Stomach smooth muscle (tissue), 2 donors: ENCODE measurements at regions not wholly inside any gene's neighbourhood (a gene's known extent, or its start where the extent isn't known, plus 50 kb on each side); places are given as distances from the start of the nearest gene placed in this dataset.

ENCODE experiments used
- H3K27ac ChIP-seq: one replicate; pipeline ENCODE4 v1.7.0; 2013; ENCODE audit warnings: mild to moderate bottlenecking, low read length, inconsistent platforms
- H3K27me3 ChIP-seq, 2 donors: one replicate each; pipeline ENCODE4 v1.7.0; 2013; ENCODE audit warnings: low read length in 2 of 2; ENCODE audit not compliant: insufficient read depth in 2 of 2, control insufficient read depth in 1 of 2
- H3K36me3 ChIP-seq, 2 donors: one replicate each; pipeline ENCODE4 v1.7.0; 2013; ENCODE audit warnings: low read length in 2 of 2; ENCODE audit not compliant: control insufficient read depth in 2 of 2, insufficient read depth in 2 of 2
- H3K4me1 ChIP-seq: one replicate; pipeline ENCODE4 v1.7.0; 2013; ENCODE audit warnings: low read length; ENCODE audit not compliant: control insufficient read depth, insufficient read depth
- H3K4me3 ChIP-seq, 2 donors: one replicate each; pipeline ENCODE4 v1.7.0; 2013; ENCODE audit warnings: low read length in 2 of 2
- H3K9ac ChIP-seq, 2 donors: one replicate each; pipeline ENCODE4 v1.7.0; 2013; ENCODE audit warnings: low read length in 2 of 2, mild to moderate bottlenecking in 1 of 2
- H3K9me3 ChIP-seq, 2 donors: one replicate each; pipeline ENCODE4 v1.7.0; 2013; ENCODE audit warnings: low read length in 2 of 2; ENCODE audit not compliant: control insufficient read depth in 2 of 2
- donor health status: healthy.
- donor health status: Pancreatic carcinoma.

DNA sequence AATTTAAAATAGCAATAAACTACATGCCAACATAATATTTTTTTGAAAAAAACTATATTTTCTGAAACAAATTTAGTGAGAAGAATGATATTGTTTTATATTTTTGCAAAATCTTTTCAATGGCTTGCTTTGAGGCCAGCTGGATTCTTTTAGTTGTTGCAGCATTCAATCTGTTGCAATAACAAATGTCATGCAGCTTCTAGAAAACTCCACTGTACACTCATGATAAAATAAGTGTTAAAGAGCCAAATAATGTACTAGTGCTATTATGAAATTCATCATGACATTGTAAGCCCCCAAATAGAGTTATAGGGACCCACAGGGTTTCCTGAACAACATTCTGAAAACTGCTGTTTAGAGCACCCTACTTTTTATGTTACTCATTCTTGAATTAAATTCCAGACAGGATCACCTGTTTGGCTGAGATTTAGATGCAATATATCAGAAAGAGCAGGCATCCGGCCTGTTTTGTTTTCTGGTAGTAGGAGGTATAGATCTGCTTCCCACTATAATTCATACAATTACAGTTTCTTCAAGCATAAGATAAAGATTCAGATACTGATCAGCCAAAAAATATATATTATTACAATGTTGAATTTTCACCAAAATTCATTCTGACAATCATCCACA, 703.0 kb upstream of the ZNF385D start:
- Histone ChIP-seq H3K4me1 (no peaks in the 10 kb centered on the region), H3K4me3 (no peak overlapping the region), H3K36me3 (no peaks in the 10 kb centered on the region), H3K9ac (no peak overlapping the region), H3K27me3 (no peaks in the 10 kb centered on the region), H3K27ac (no peak overlapping the region), H3K9me3 (no peaks in the 10 kb centered on the region)

DNA sequence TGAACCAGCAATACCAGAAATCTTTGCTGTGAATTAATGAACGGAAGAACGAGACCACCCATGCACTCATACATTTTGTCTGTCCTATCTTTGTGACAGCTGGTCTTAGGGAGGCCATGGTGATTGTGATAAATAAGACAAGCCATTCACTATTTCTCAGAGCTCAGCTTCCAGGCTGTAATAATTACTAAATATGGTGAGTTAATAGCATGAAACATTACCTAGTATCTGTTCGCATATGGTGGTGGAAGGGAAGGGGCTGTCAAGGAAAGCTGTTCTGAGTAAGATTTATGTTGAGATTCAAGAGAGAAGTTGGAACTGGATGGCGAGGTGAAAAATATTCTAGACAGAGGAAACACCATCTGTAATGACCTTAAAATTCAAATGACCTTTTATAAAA, 719.0 kb upstream of the ZNF385D start:
- Histone ChIP-seq H3K27me3 (no peaks in the 10 kb centered on the region), H3K4me1 (no peaks in the 10 kb centered on the region), H3K27ac (no peak overlapping the region), H3K4me3 (no peak overlapping the region), H3K9me3 (no peaks in the 10 kb centered on the region), H3K9ac (no peak overlapping the region), H3K36me3 (no peaks in the 10 kb centered on the region)

DNA sequence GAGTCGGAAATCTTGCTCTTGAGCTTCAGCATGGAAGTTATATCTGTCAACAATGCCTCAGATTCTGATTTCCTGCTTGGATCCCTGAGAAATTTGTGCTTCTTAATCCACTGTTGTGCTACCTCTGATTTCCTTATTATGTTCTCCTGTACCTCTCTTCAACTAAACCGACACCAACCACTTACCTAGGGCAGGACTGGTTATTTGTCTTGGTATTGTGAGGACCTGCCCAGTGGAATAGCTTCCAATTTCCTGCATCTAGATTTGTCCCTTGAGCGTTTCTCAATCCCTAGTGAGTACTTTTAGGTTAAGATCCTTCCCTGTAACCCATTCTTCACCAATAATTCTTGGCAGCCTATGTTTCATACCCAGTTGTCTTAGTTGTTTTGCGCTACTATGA, 720.5 kb upstream of the ZNF385D start:
- no peaks in the 10 kb centered on the region for H3K27me3 ChIP-seq
- H3K4me1 ChIP-seq, result no peaks in the 10 kb centered on the region
- H3K4me3 ChIP-seq, result no peak overlapping the region
- no peak overlapping the region for H3K9ac ChIP-seq
- no peaks in the 10 kb centered on the region for H3K9me3 ChIP-seq
- no peak overlapping the region for H3K27ac ChIP-seq
- no peaks in the 10 kb centered on the region for H3K36me3 ChIP-seq

DNA sequence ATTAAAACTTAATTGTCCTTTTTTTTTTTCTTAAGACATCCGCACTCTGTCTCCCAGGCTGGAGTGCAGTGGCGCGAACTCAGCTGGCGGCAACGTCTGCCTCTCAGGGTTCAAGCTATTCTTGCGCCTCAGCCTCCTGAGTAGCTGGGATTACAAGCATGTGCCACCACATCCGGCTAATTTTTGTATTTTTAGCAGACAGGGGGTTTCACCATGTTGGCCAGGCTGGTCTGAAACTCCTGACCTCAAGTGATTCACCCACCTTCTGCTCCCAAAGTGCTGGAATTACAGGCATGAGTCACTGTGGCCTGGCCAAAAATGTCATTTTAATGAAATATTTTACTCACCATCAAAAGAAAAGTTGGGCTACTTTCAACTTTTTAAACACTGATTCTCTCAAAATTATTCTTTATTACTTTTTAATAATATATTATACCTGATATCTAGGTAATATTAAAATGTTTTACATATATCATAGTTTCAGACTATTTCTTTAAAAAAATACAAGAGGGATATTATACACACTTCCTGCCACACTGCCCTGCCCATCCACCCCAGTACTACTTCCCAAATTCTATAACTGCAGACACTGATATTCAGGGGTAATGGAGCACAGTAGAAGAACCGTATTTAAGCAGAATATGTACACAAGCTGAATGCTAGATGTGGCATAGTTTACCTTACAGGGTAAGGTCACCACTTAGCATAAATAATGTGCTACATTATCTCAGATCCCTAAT, 723.9 kb upstream of the ZNF385D start:
- H3K9ac ChIP-seq, result no peak overlapping the region
- H3K36me3 ChIP-seq, result no peaks in the 10 kb centered on the region
- H3K4me1 ChIP-seq, result no peaks in the 10 kb centered on the region
- no peaks in the 10 kb centered on the region for H3K9me3 ChIP-seq
- H3K27ac ChIP-seq, result no peak overlapping the region
- H3K4me3 ChIP-seq, result no peak overlapping the region
- H3K27me3 ChIP-seq, result no peaks in the 10 kb centered on the region

DNA sequence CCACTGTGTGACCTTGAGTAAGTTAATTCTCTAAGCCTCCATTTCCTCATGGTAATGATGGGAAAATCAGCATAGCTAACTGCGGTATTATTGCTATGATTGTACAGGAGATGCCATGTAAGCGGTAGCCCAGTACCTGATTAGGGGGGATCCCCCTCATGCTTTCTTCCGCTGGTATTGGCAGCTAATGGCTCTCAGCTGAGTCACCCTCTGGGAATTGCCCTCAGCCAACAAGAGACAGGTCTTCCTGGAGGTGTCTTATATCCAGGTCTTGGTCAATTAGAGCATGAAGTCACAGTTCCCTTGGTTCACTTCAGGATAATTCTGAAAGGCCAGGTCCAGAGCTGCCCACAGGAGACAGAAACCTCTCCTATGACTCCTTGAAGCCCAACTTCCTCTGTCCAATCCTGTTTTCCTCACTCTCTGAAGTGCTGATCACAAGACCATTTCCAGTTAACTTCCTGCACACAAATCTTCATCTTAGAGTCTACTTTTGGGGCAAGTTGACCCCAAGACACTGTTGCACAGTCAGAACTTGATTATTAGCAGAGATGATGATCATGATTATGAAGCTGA, 724.7 kb upstream of the ZNF385D start:
- H3K4me3 ChIP-seq, result no peak overlapping the region
- H3K27ac ChIP-seq, result no peak overlapping the region
- no peak overlapping the region for H3K9ac ChIP-seq
- no peaks in the 10 kb centered on the region for H3K27me3 ChIP-seq
- H3K4me1 ChIP-seq, result no peaks in the 10 kb centered on the region
- no peaks in the 10 kb centered on the region for H3K9me3 ChIP-seq
- H3K36me3 ChIP-seq, result no peaks in the 10 kb centered on the region

DNA sequence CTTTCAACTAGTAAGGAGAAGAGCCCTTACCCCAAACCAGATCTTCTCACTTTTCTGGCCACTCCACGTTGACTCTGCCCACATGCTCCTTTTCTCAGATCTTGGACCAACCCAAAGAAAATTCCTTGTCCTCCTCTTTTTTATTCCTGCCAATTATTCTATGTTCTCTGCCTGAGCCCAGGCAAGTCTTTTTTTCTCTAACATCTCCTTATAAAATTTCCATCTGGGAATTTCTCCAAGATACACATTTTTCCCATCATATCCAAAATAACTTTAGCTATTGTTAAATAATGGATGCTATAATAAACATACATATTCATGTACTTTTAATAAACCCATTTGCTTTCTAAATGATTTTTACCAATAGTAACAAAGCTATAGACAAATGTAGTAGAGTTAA, 726.0 kb upstream of the ZNF385D start:
- Histone ChIP-seq H3K9me3 (no peaks in the 10 kb centered on the region), H3K4me1 (no peaks in the 10 kb centered on the region), H3K4me3 (no peak overlapping the region), H3K9ac (no peak overlapping the region), H3K27ac (no peak overlapping the region), H3K36me3 (no peaks in the 10 kb centered on the region), H3K27me3 (no peaks in the 10 kb centered on the region)

DNA sequence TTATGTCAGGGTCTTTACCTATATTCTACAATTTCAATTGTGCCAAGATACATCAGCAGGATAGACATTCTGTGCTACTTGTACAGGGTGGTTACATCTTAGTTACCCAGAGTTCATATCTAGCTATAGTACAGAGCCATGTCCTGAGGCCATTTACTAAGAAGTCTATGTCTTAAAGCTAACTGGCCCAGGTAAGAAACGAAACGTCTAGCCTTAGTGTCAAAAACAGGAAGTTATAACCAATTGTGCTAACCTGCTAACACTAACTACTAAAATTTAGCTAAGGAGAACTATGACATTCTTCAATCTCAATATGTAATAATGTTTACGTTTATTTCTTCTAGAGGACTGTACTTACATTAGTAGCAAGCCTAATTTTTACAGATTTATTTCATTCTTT, 717.2 kb upstream of the UBE2E2 start:
- no peaks in the 10 kb centered on the region for H3K9me3 ChIP-seq

DNA sequence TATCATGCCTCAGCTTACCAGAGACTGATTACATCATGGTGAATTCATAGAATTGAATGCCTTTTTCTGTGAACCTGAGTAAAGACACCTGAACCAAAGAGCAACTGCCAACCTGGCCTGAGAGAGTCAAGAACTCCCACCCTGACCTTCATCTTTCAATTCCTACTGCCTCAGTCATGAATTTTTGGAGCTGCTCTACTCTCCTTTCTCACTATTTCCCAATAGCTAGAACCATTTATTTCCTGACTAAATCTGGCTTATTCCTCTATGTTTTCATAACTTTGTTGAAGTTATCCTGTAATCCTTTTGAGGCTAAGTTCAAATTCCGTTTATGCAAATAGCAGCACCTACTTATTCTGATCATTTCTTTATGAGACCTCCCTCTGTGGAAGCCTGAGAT, 712.4 kb upstream of the UBE2E2 start:
- H3K4me3 ChIP-seq, result no peak overlapping the region
- H3K36me3 ChIP-seq, result no peaks in the 10 kb centered on the region
- H3K9ac ChIP-seq, result no peak overlapping the region
- H3K27me3 ChIP-seq, result no peaks in the 10 kb centered on the region
- H3K4me1 ChIP-seq, result no peaks in the 10 kb centered on the region
- no peak overlapping the region for H3K27ac ChIP-seq
- no peaks in the 10 kb centered on the region for H3K9me3 ChIP-seq

More for the DNA sequence above, 717.2 kb upstream of the UBE2E2 start:
- Histone ChIP-seq H3K27ac (no peak overlapping the region), H3K36me3 (no peaks in the 10 kb centered on the region), H3K9ac (no peak overlapping the region), H3K4me1 (no peaks in the 10 kb centered on the region), H3K4me3 (no peak overlapping the region), H3K27me3 (no peaks in the 10 kb centered on the region)

DNA sequence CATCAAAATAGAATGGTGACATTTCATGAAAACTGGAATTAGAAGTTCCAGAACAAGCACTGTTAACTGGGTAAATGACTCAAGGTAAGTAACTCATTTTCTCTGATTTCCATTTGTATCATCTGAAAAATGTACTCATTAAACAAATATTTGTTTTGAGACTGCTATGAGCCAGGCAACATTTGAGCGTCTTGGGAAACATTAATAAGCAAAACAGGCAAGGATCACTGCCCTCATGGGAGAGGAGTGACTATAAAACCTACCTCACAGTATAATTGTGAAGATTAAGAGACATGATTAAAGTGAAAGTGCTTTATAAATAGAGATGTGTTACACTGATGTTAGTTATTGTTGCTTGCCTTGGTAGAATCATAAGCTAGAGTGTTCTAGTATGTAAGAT, 711.8 kb upstream of the UBE2E2 start:
- Histone ChIP-seq H3K9me3 (no peaks in the 10 kb centered on the region), H3K27ac (no peak overlapping the region), H3K9ac (no peak overlapping the region), H3K36me3 (no peaks in the 10 kb centered on the region), H3K4me3 (no peak overlapping the region), H3K27me3 (no peaks in the 10 kb centered on the region), H3K4me1 (no peaks in the 10 kb centered on the region)

DNA sequence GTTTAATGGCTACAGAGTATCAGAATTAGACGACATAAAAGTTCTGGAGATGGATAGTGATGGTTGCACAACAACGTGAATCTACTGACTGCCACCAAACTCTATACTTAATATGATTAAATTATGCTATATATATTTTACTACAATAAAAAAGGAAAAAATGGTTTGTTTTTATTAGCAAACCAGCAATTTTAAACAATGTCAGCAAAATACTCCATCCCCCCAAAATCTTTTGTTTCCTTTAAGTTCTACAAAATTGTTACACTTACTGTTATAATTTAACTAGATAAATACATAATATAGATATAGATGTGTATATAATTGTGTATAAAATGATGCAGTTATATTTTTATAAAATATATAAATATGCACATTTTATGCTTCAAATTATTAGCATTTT, 710.8 kb upstream of the UBE2E2 start:
- no peaks in the 10 kb centered on the region for H3K36me3 ChIP-seq
- H3K9ac ChIP-seq, result no peak overlapping the region
- no peak overlapping the region for H3K4me3 ChIP-seq
- no peaks in the 10 kb centered on the region for H3K9me3 ChIP-seq
- no peaks in the 10 kb centered on the region for H3K4me1 ChIP-seq
- H3K27me3 ChIP-seq, result no peaks in the 10 kb centered on the region
- no peak overlapping the region for H3K27ac ChIP-seq

DNA sequence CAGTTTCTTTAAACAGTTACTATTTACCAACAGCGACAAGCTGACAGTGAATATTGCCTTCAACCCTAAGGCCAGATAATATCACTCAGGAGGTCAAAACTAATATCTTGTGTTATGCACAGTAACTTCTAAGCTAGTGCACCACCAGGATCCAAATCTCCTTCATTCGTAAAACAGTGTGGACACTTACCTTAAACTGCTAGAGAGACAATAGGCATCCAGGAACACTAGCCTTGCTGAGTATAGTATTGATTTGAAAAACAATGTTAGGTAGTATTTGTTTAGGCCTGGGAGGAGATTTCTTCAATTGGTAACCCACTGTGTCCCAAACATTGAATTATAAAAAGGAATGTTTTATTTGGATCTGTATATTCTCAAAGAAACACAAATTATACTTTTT, 707.9 kb upstream of the UBE2E2 start:
- Histone ChIP-seq H3K27me3 (no peaks in the 10 kb centered on the region), H3K9ac (no peak overlapping the region), H3K36me3 (no peaks in the 10 kb centered on the region), H3K9me3 (no peaks in the 10 kb centered on the region), H3K27ac (no peak overlapping the region), H3K4me3 (no peak overlapping the region), H3K4me1 (no peaks in the 10 kb centered on the region)
